Adrenal gland (tissue), 9 donors: ENCODE measurements at regions not wholly inside any gene's neighbourhood (a gene's known extent, or its start where the extent isn't known, plus 50 kb on each side); places are given as distances from the start of the nearest gene placed in this dataset.

Experiments
- DNase-seq, 7 donors: peaks; one replicate each; pipeline ENCODE4 v3.0.0-alpha.2; 2019 to 2020
- H3K27ac ChIP-seq, 5 donors: fragments of 200-600 bp; sonication (generic) in 4 of 5; 1 replicate in 3 of 5; 2 replicates in 2 of 5; pipeline versions ENCODE4 v1.5.1 to v1.8.0; 2016 to 2020; ENCODE audit warnings: mild to moderate bottlenecking in 1 of 5
- H3K27me3 ChIP-seq: fragments of 200-600 bp; 2 replicates; pipeline ENCODE4 v1.8.0; 2021
- H3K36me3 ChIP-seq, 2 donors: fragments of 200-600 bp; replicated peaks in 1 of 2; 1 replicate in 1 of 2; 2 replicates in 1 of 2; pipeline versions ENCODE4 v1.5.1 to v1.8.0; 2018 to 2022
- H3K4me1 ChIP-seq, 2 donors: fragments of 200-600 bp; replicated peaks in 1 of 2; 1 replicate in 1 of 2; 2 replicates in 1 of 2; pipeline versions ENCODE4 v1.5.1 to v1.8.0; 2018 to 2021
- H3K4me3 ChIP-seq, 4 donors: fragments of 200-600 bp; sonication (generic) in 3 of 4; one replicate each; pipeline ENCODE4 v1.5.1; 2016 to 2018
- H3K9me3 ChIP-seq, 3 donors: fragments of 200-600 bp; sonication (generic) in 1 of 3; replicated peaks in 1 of 3; 1 replicate in 2 of 3; 2 replicates in 1 of 3; pipeline versions ENCODE4 v1.5.1 to v1.8.0; 2016 to 2021
- POLR2A ChIP-seq, 2 donors: fragments of 450-650 bp; IDR thresholded peaks; one replicate each; pipeline ENCODE4 v1.6.1; 2017; ENCODE audit warnings: antibody characterized with exemption in 2 of 2, mild to moderate bottlenecking in 2 of 2, moderate library complexity in 1 of 2
- WGBS, 4 donors: extraction: QIAGEN DNeasy Blood & Tissue Kit in 2 of 4; methylation state at CpG; one replicate each; pipeline versions ENCODE4 v1.1.5 to v1.1.7; 2013 to 2017; 5-methylcytosine and 5-hydroxymethylcytosine counted together
- intact Hi-C, 2 donors: fragments of 100-400 bp; cut with DNase I; formaldehyde crosslinking; loops; one replicate each; pipeline versions ENCODE4 v1.14.1 to v1.15.0; 2022 to 2023
- TF ChIP-seq, protein P1 (sequence below), 6 experiments: fragments of 450-650 bp in 4 of 6; fragments of 200-600 bp in 2 of 6; sonication (generic) in 1 of 6; IDR thresholded peaks; 1 replicate in 5 of 6; 2 replicates in 1 of 6; pipeline versions ENCODE4 v1.5.1 to v1.8.0; 2016 to 2021; ENCODE audit warnings: antibody characterized with exemption in 6 of 6, mild to moderate bottlenecking in 2 of 6, moderate library complexity in 1 of 6
- donor health status: healthy with polysubstance abuse.
- donor health status: Bipolar disorder and iron deficiency.
- donor health status: DM: yes; HTN: yes; CAD: no.
- donor health status: DM: no; HTN: no; CAD: no.
- donor health status: DM: no; HTN: no; CAD: no.

DNA sequence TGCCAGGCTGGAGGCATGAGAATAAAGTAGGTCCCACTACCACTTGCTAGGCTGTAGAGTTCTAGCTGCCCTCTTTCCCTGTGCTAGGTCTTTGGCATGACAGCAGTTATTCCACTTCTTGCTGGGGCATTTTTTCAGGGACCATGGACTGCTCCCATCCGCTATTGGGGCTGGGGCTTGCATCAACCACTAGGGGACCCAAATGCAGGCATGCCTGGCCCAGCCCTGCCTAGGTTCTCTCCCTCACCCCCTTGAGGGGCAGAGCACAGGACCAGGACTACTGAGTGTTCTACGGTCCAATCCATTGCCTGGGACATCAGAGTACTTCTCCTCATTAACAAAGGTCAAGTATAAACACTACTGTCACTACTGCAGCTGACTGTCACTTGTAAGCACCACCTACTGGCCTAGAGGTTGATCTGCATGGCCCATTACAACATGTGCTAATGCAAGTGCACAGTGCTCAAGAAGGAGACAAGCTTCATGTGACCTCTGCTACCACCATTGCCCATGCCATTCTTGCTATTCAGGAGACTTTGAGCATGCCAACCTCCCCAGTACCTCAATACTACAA lies 270.5 kb downstream of the MBNL1 start:
- Histone ChIP-seq H3K4me1 (no peaks in the 10 kb centered on the region), H3K9me3 (no peaks in the 10 kb centered on the region), H3K27me3 (no peaks in the 10 kb centered on the region), H3K36me3 (no peaks in the 10 kb centered on the region), H3K4me3 (no peak overlapping the region), H3K27ac (no peak overlapping the region)
- TF ChIP-seq POLR2A (IDR thresholded peaks at IDR 0.05): no peak
- TF ChIP-seq, protein P1, sequence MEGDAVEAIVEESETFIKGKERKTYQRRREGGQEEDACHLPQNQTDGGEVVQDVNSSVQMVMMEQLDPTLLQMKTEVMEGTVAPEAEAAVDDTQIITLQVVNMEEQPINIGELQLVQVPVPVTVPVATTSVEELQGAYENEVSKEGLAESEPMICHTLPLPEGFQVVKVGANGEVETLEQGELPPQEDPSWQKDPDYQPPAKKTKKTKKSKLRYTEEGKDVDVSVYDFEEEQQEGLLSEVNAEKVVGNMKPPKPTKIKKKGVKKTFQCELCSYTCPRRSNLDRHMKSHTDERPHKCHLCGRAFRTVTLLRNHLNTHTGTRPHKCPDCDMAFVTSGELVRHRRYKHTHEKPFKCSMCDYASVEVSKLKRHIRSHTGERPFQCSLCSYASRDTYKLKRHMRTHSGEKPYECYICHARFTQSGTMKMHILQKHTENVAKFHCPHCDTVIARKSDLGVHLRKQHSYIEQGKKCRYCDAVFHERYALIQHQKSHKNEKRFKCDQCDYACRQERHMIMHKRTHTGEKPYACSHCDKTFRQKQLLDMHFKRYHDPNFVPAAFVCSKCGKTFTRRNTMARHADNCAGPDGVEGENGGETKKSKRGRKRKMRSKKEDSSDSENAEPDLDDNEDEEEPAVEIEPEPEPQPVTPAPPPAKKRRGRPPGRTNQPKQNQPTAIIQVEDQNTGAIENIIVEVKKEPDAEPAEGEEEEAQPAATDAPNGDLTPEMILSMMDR (IDR thresholded peaks at IDR 0.05): no peak
- intact Hi-C loops: no loop called here
- no peak for DNase-seq
- 79 to 95% (median 85%) methylated on average over 2 of the region's 2 CpGs for WGBS, 4 donors

DNA sequence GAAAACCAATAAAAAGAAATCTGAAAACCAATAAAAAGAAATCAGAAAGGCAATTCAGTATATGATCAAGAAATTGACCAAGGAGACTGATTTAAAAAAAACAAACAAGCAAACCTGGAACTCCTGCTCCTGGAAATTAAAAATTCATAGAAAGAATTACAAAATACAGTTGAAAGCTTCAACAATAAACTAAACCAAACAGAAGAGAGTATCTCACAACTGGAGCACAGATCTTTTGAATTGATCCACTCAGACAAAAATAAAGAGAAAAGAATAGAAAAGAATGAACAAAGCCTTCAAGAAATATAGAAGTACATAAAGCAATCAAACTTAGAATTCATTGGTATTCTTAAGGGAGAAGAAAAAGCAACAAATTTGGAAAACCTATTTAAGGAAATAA lies 271.4 kb downstream of the MBNL1 start:
- intact Hi-C loops: no loop called here
- Histone ChIP-seq H3K27me3 (no peaks in the 10 kb centered on the region), H3K9me3 (no peaks in the 10 kb centered on the region), H3K27ac (no peak overlapping the region), H3K4me3 (no peak overlapping the region), H3K36me3 (no peaks in the 10 kb centered on the region), H3K4me1 (no peaks in the 10 kb centered on the region)
- DNase-seq: no peak
- no peak for TF ChIP-seq POLR2A (IDR thresholded peaks at IDR 0.05)
- TF ChIP-seq, protein P1 (IDR thresholded peaks at IDR 0.05): no peak

DNA sequence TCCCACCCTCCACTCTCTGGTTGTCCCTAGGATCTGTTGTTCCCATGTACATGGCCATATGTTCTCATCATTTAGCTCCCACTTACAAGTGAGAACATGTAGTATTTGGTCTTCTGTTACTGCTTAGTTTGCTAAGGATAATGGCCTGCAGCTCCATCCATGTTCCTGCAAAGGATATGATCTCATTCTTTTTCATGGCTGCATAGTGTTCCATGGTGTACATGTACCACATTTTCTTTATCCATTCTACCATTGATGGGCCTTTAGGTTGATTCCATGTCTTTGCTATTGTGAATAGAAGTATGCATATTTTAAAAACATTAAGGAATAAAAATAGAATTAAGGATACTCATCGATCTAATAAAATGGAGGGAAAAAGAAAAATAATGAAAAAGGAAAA lies 278.4 kb downstream of the MBNL1 start:
- Histone ChIP-seq H3K9me3 (no peaks in the 10 kb centered on the region), H3K4me1 (no peaks in the 10 kb centered on the region), H3K27me3 (no peaks in the 10 kb centered on the region), H3K27ac (no peak overlapping the region), H3K36me3 (no peaks in the 10 kb centered on the region), H3K4me3 (no peak overlapping the region)
- no peak for DNase-seq
- intact Hi-C loops: no loop called here
- no peak for TF ChIP-seq POLR2A (IDR thresholded peaks at IDR 0.05)
- TF ChIP-seq, protein P1 (IDR thresholded peaks at IDR 0.05): no peak
- 82 to 95% (median 92%) methylated on average over 1 of the region's 1 CpG for WGBS, 4 donors

DNA sequence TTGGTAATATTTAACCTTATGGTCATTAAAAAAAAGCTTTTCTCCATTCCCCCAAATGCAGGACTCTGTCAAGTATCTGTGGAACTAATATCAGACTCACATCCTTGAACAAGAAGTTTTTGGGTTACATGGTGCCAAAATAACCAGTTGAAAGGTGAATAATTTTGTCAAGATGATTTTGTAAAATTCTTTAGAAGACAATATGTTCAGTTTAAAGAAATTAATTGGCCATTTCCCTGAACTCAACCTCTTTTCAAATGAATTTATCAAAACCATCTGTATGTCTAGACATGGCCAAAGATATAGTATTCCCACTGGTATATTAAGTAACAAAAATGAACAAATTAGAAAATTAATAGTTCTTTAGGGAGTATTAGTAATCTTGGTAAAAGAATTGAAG lies 280.5 kb downstream of the MBNL1 start:
- Histone ChIP-seq H3K4me3 (no peak overlapping the region), H3K27ac (no peak overlapping the region), H3K4me1 (no peaks in the 10 kb centered on the region), H3K9me3 (no peaks in the 10 kb centered on the region), H3K27me3 (no peaks in the 10 kb centered on the region), H3K36me3 (no peaks in the 10 kb centered on the region)
- intact Hi-C loops: no loop called here
- TF ChIP-seq, protein P1 (IDR thresholded peaks at IDR 0.05): no peak
- TF ChIP-seq POLR2A (IDR thresholded peaks at IDR 0.05): no peak
- no peak for DNase-seq
